H9 (cell line): ENCODE measurements at regions not wholly inside any gene's neighbourhood (a gene's known extent, or its start where the extent isn't known, plus 50 kb on each side); places are given as distances from the start of the nearest gene placed in this dataset.

Experiments
- DNase-seq: peaks from one replicate; pipeline ENCODE4 v3.0.0-alpha.2; 2017
- H2AFZ ChIP-seq: one replicate; pipeline ENCODE4 v1.6.1; 2013; ENCODE audit warnings: mild to moderate bottlenecking, low read length, control low read depth, moderate library complexity
- H2AK5ac ChIP-seq: 2 replicates; pipeline ENCODE4 v1.6.1; 2013; ENCODE audit warnings: low read length, control low read depth, mixed read lengths; ENCODE audit not compliant: insufficient read length
- H2BK120ac ChIP-seq: one replicate; pipeline ENCODE4 v1.6.1; 2013; ENCODE audit warnings: low read depth, mild to moderate bottlenecking, low read length, control low read depth, inconsistent platforms; ENCODE audit not compliant: poor library complexity, severe bottlenecking
- H2BK12ac ChIP-seq: 2 replicates; pipeline ENCODE4 v1.6.1; 2013; ENCODE audit warnings: low read length, control low read depth, mixed read lengths, low read depth; ENCODE audit not compliant: insufficient read length
- H2BK15ac ChIP-seq: 2 replicates; pipeline ENCODE4 v1.6.1; 2013; ENCODE audit warnings: low read depth, low read length, control low read depth
- H2BK20ac ChIP-seq: one replicate; pipeline ENCODE4 v1.6.1; 2013; ENCODE audit warnings: low read depth, mild to moderate bottlenecking, low read length, control low read depth, inconsistent platforms; ENCODE audit not compliant: poor library complexity, severe bottlenecking
- H2BK5ac ChIP-seq: 2 replicates; pipeline ENCODE4 v1.6.1; 2013; ENCODE audit warnings: low read length, control low read depth, mixed read lengths; ENCODE audit not compliant: insufficient read length
- H3K14ac ChIP-seq: 2 replicates; pipeline ENCODE4 v1.6.1; 2013; ENCODE audit warnings: low read length, control low read depth; ENCODE audit not compliant: insufficient read depth
- H3K18ac ChIP-seq: 2 replicates; pipeline ENCODE4 v1.6.1; 2013; ENCODE audit warnings: low read depth, mild to moderate bottlenecking, mixed read lengths, low read length, control low read depth; ENCODE audit not compliant: insufficient read length
- H3K23ac ChIP-seq: 2 replicates; pipeline ENCODE4 v1.6.1; 2013; ENCODE audit warnings: low read length, control low read depth, mixed read lengths, low read depth; ENCODE audit not compliant: insufficient read length
- H3K23me2 ChIP-seq: 2 replicates; pipeline ENCODE4 v1.6.1; 2013; ENCODE audit warnings: low read depth, mild to moderate bottlenecking, mixed read lengths, low read length, control low read depth; ENCODE audit not compliant: insufficient read length, poor library complexity, severe bottlenecking
- H3K27ac ChIP-seq: 2 replicates; pipeline ENCODE4 v1.5.1; 2013; ENCODE audit warnings: low read length, control low read depth, mixed read lengths, low read depth; ENCODE audit not compliant: insufficient read length
- H3K27me3 ChIP-seq: 2 replicates; pipeline ENCODE4 v1.6.1; 2013; ENCODE audit warnings: low read length, control low read depth, inconsistent platforms; ENCODE audit not compliant: insufficient read depth
- H3K4ac ChIP-seq: 2 replicates; pipeline ENCODE4 v1.6.1; 2013; ENCODE audit warnings: low read depth, mild to moderate bottlenecking, control low read depth, inconsistent platforms, low read length, moderate library complexity
- H3K4me1 ChIP-seq: 2 replicates; pipeline ENCODE4 v1.6.1; 2013; ENCODE audit warnings: low read length, control low read depth, inconsistent platforms; ENCODE audit not compliant: insufficient read depth
- H3K4me2 ChIP-seq: 2 replicates; pipeline ENCODE4 v1.6.1; 2013; ENCODE audit warnings: low read length, control low read depth, mixed read lengths; ENCODE audit not compliant: insufficient read length, insufficient read depth
- H3K56ac ChIP-seq: 2 replicates; pipeline ENCODE4 v1.6.1; 2013; ENCODE audit warnings: low read depth, mild to moderate bottlenecking, mixed read lengths, low read length, control low read depth; ENCODE audit not compliant: insufficient read length
- H3K79me1 ChIP-seq: 2 replicates; pipeline ENCODE4 v1.6.1; 2013; ENCODE audit warnings: low read depth, mild to moderate bottlenecking, moderate library complexity, low read length, control low read depth, inconsistent platforms; ENCODE audit not compliant: insufficient read depth, poor library complexity, severe bottlenecking
- H3K79me2 ChIP-seq: 2 replicates; pipeline ENCODE4 v1.6.1; 2013; ENCODE audit warnings: low read length, control low read depth, inconsistent platforms; ENCODE audit not compliant: insufficient read depth
- H3K9ac ChIP-seq: 2 replicates; pipeline ENCODE4 v1.6.1; 2013; ENCODE audit warnings: low read length, control low read depth, mixed read lengths; ENCODE audit not compliant: insufficient read length; ENCODE audit errors: extremely low read depth
- H3K9me3 ChIP-seq: one replicate; pipeline ENCODE4 v1.6.1; 2013; ENCODE audit warnings: low read depth, low read length, inconsistent platforms; ENCODE audit not compliant: control insufficient read depth
- H3T11ph ChIP-seq: one replicate; pipeline ENCODE4 v1.6.1; 2013; ENCODE audit warnings: mild to moderate bottlenecking, low read length, control low read depth, inconsistent platforms
- H4K20me1 ChIP-seq: one replicate; pipeline ENCODE4 v1.6.1; 2013; ENCODE audit not compliant: control insufficient read depth, insufficient read length, insufficient read depth
- H4K5ac ChIP-seq: 2 replicates; pipeline ENCODE4 v1.6.1; 2013; ENCODE audit warnings: low read depth, mild to moderate bottlenecking, mixed read lengths, low read length, control low read depth; ENCODE audit not compliant: insufficient read length
- H4K8ac ChIP-seq: replicated peaks from 2 replicates; pipeline ENCODE4 v1.6.1; 2013; ENCODE audit warnings: low read length, control low read depth, mixed read lengths, low read depth; ENCODE audit not compliant: insufficient read length
- H4K91ac ChIP-seq: 2 replicates; pipeline ENCODE4 v1.6.1; 2013; ENCODE audit warnings: low read depth, mild to moderate bottlenecking, moderate library complexity, mixed read lengths, low read length, control low read depth; ENCODE audit not compliant: insufficient read length
- H3K27ac Mint-ChIP-seq, 3 experiments: 2 replicates in 2 of 3; 3 replicates in 1 of 3; pipeline ENCODE4 v1.8.0; 2020 to 2021; ENCODE audit warnings: mixed read lengths in 3 of 3, mild to moderate bottlenecking in 1 of 3, moderate library complexity in 1 of 3
- H3K27me3 Mint-ChIP-seq: 2 replicates; pipeline ENCODE4 v1.8.0; 2021; ENCODE audit warnings: low read depth, mild to moderate bottlenecking, moderate library complexity, mixed read lengths
- H3K36me3 Mint-ChIP-seq, 3 experiments: 2 replicates in 2 of 3; 3 replicates in 1 of 3; pipeline ENCODE4 v1.8.0; 2020 to 2021; ENCODE audit warnings: low read depth in 3 of 3, mixed read lengths in 3 of 3; ENCODE audit not compliant: insufficient read depth in 1 of 3
- H3K4me1 Mint-ChIP-seq, 2 experiments: 2 replicates each; pipeline ENCODE4 v1.8.0; 2020; ENCODE audit warnings: mixed read lengths in 2 of 2
- H3K4me3 Mint-ChIP-seq, 2 experiments: 2 replicates in 1 of 2; 3 replicates in 1 of 2; pipeline ENCODE4 v1.8.0; 2020 to 2021; ENCODE audit warnings: mild to moderate bottlenecking in 2 of 2, mixed read lengths in 2 of 2, moderate library complexity in 1 of 2
- H3K9me3 Mint-ChIP-seq, 2 experiments: 2 replicates in 1 of 2; 3 replicates in 1 of 2; pipeline ENCODE4 v1.8.0; 2020; ENCODE audit warnings: mild to moderate bottlenecking in 2 of 2, mixed read lengths in 2 of 2, moderate library complexity in 1 of 2
- WGBS: extraction: QIAGEN DNeasy Blood & Tissue Kit; methylation state at CpG from one replicate; pipeline ENCODE4 v1.1.7; 2013; ENCODE audit warnings: missing lambda C conversion rate, low lambda C conversion rate, mixed read lengths; ENCODE audit not compliant: insufficient read length; ENCODE audit errors: extremely low coverage; 5-methylcytosine and 5-hydroxymethylcytosine counted together
- TF ChIP-seq, protein P1 (sequence below): fragments of 200-600 bp; sonication (generic); conservative IDR thresholded peaks from 3 replicates; pipeline ENCODE4 v1.8.0; 2021; ENCODE audit warnings: antibody characterized with exemption, mild to moderate bottlenecking

DNA sequence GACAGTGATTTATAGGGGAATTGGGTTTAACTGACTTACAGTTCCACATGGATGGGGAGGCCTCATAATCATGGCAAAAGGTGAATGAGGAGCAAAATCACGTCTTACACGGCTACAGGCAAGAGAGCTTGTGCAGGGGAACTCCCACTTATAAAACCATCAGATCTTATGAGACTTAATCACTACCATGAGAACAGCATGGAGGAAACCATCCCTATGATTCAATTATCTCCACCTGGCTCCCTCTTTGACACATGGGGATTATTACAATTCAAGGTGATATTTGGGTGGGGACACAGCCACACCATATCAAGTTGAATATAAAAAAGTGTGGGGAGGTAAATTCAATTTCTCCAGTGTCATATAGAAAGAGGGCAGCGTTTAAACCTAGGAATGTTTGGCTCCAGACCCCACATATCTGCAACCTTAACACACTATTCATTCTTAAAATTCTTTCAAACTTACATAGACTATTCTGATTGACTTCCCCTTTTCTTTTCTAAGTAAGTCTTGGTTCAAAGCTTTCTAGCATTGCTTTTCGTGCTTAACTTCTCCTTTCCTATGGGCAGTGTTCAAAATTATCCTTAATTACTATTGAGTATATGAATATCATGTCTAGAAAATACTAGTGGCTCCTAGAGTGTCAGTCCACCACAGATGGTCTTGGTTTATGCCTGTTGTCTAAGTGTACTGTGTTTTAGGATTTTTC lies 446.7 kb upstream of the GBE1 start:
- H3T11ph ChIP-seq: no peak overlapping the region

More for the DNA sequence above, 446.7 kb upstream of the GBE1 start:
- no peaks in the 10 kb centered on the region for H3K4me1 Mint-ChIP-seq
- H3K27ac Mint-ChIP-seq: no peak overlapping the region
- H3K9me3 Mint-ChIP-seq: peaks cover 0 to 6% of the 10 kb centered on the region in 2 experiments; a peak in 2 of 5 replicates
- no peak overlapping the region for H4K8ac ChIP-seq
- no peak overlapping the region for H2BK12ac ChIP-seq
- H3K36me3 Mint-ChIP-seq: peaks cover 0 to 1% (median 0%) of the 10 kb centered on the region in 3 experiments; a peak in 1 of 7 replicates
- H3K4ac ChIP-seq: no peak overlapping the region
- no peak overlapping the region for H3K14ac ChIP-seq
- no peak overlapping the region for H2BK120ac ChIP-seq
- no peak overlapping the region for H4K5ac ChIP-seq
- H3K27me3 ChIP-seq: no peaks in the 10 kb centered on the region
- H3K23me2 ChIP-seq: no peaks in the 10 kb centered on the region
- WGBS: no CpG with 5 or more reads among the region's 4 CpGs
- H3K23ac ChIP-seq: no peak overlapping the region
- H3K27ac ChIP-seq: no peak overlapping the region
- H3K79me1 ChIP-seq: no peaks in the 10 kb centered on the region
- no peak overlapping the region for H2BK20ac ChIP-seq
- DNase-seq: no peak
- H3K4me3 Mint-ChIP-seq: no peak overlapping the region
- no peak overlapping the region for H2BK15ac ChIP-seq
- no peak overlapping the region for H3K9ac ChIP-seq
- no peaks in the 10 kb centered on the region for H3K9me3 ChIP-seq
- TF ChIP-seq, protein P1, sequence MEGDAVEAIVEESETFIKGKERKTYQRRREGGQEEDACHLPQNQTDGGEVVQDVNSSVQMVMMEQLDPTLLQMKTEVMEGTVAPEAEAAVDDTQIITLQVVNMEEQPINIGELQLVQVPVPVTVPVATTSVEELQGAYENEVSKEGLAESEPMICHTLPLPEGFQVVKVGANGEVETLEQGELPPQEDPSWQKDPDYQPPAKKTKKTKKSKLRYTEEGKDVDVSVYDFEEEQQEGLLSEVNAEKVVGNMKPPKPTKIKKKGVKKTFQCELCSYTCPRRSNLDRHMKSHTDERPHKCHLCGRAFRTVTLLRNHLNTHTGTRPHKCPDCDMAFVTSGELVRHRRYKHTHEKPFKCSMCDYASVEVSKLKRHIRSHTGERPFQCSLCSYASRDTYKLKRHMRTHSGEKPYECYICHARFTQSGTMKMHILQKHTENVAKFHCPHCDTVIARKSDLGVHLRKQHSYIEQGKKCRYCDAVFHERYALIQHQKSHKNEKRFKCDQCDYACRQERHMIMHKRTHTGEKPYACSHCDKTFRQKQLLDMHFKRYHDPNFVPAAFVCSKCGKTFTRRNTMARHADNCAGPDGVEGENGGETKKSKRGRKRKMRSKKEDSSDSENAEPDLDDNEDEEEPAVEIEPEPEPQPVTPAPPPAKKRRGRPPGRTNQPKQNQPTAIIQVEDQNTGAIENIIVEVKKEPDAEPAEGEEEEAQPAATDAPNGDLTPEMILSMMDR: no peak
- H3K4me2 ChIP-seq: no peak overlapping the region
- H3K79me2 ChIP-seq: no peaks in the 10 kb centered on the region
- H3K27me3 Mint-ChIP-seq: no peaks in the 10 kb centered on the region
- H4K91ac ChIP-seq: no peak overlapping the region
- H3K4me1 ChIP-seq: no peaks in the 10 kb centered on the region
- no peak overlapping the region for H3K56ac ChIP-seq
- no peak overlapping the region for H2AFZ ChIP-seq
- no peaks in the 10 kb centered on the region for H4K20me1 ChIP-seq
- H3K18ac ChIP-seq: no peak overlapping the region
- H2BK5ac ChIP-seq: no peak overlapping the region
- H2AK5ac ChIP-seq: no peak overlapping the region
